HCT116 (cell line): ENCODE measurements at regions not wholly inside any gene's neighbourhood (a gene's known extent, or its start where the extent isn't known, plus 50 kb on each side); places are given as distances from the start of the nearest gene placed in this dataset.

Experiments
- ATAC-seq: fragments of 200-7000 bp; cut with Tn5 transposase; 2 replicates; pipeline ENCODE4 v1.9.1; 2020; ENCODE audit warnings: mild to moderate bottlenecking, moderate library complexity
- BruUV-seq: library from RNA; stranded (reverse); fragments of 400-500 nt; replicated peaks from 2 replicates; lab custom pipeline; 2021; lab: Mats Ljungman, UMichigan
- CTCF ChIA-PET: fragments of 300-600 bp; sonication (Branson Sonifier 250); formaldehyde crosslinking; loops from one replicate; lab custom pipeline; 2021; ENCODE audit warnings: antibody characterized with exemption; lab: Charles Lee
- POLR2A ChIA-PET: fragments of 300-600, 350-600 bp; sonication (Branson Sonifier 250); formaldehyde crosslinking; loops from one replicate; lab custom pipeline; 2021; ENCODE audit warnings: antibody characterized with exemption; lab: Charles Lee
- RAD21 ChIA-PET, 2 experiments: fragments of 300-600 bp; sonication (Branson Sonifier 250); formaldehyde crosslinking; loops; one replicate each; lab custom pipeline; 2023; ENCODE audit warnings: low total read pairs in 2 of 2; ENCODE audit not compliant: uncharacterized antibody in 2 of 2, unreplicated experiment in 2 of 2, low non-redundant PET in 1 of 2; lab: Charles Lee
- DNase-seq: peaks from one replicate; pipeline ENCODE4 v3.0.0-alpha.2; 2010; ENCODE audit warnings: low read depth, low spot score
- H2AFZ ChIP-seq: fragments of 200-600 bp; shearing (Covaris generic), sonication (generic); 2 replicates; pipeline ENCODE4 v1.6.1; 2017; ENCODE audit warnings: low read depth, mixed run types, mixed read lengths, antibody characterized with exemption, low read length; ENCODE audit not compliant: poor library complexity, severe bottlenecking
- H3K27ac ChIP-seq: 2 replicates; pipeline ENCODE4 v1.5.1; 2012; ENCODE audit warnings: low read depth, low read length
- H3K27me3 ChIP-seq: fragments of 200-600 bp; sonication (generic); 2 replicates; pipeline ENCODE4 v1.6.1; 2016; ENCODE audit warnings: mixed run types, low read length, mixed read lengths; ENCODE audit not compliant: insufficient read depth
- H3K36me3 ChIP-seq, 2 experiments: fragments of 200-500 bp in 1 of 2; fragments of 200-600 bp in 1 of 2; sonication (Bioruptor generic) in 1 of 2; sonication (generic) in 1 of 2; 2 replicates each; pipeline versions ENCODE4 v1.5.1 to v1.6.1; 2014 to 2016; ENCODE audit warnings: low read length in 2 of 2, inconsistent platforms in 1 of 2, mixed read lengths in 1 of 2, mixed run types in 1 of 2; ENCODE audit not compliant: insufficient read depth in 2 of 2, control insufficient read depth in 1 of 2
- H3K4me1 ChIP-seq, 2 experiments: fragments of 200-600 bp in 1 of 2; sonication (generic) in 1 of 2; 2 replicates each; pipeline versions ENCODE4 v1.5.1 to v1.6.1; 2012 to 2017; ENCODE audit warnings: low read length in 2 of 2, inconsistent platforms in 1 of 2, mild to moderate bottlenecking in 1 of 2, mixed read lengths in 1 of 2, mixed run types in 1 of 2, moderate library complexity in 1 of 2; ENCODE audit not compliant: insufficient read depth in 2 of 2, control insufficient read depth in 1 of 2
- H3K4me2 ChIP-seq: fragments of 200-600 bp; sonication (generic); 2 replicates; pipeline ENCODE4 v1.6.1; 2017; ENCODE audit warnings: mixed run types, low read length, mixed read lengths
- H3K4me3 ChIP-seq, 2 experiments: fragments of 200-600 bp in 1 of 2; sonication (generic) in 1 of 2; replicated peaks in 1 of 2; 2 replicates each; pipeline ENCODE4 v1.5.1; 2011 to 2016; ENCODE audit warnings: low read length in 2 of 2, control low read depth in 1 of 2, low read depth in 1 of 2, mild to moderate bottlenecking in 1 of 2, mixed read lengths in 1 of 2, mixed run types in 1 of 2
- H3K79me2 ChIP-seq: fragments of 200-600 bp; sonication (generic); 2 replicates; pipeline ENCODE4 v1.6.1; 2017; ENCODE audit warnings: mild to moderate bottlenecking, mixed run types, low read length, moderate library complexity, mixed read lengths; ENCODE audit not compliant: insufficient read depth
- H3K9ac ChIP-seq: fragments of 200-600 bp; sonication (generic); 2 replicates; pipeline ENCODE4 v1.6.1; 2016; ENCODE audit warnings: low read length, mixed read lengths
- H3K9me2 ChIP-seq: fragments of 200-600 bp; sonication (generic), shearing (Covaris generic); 2 replicates; pipeline ENCODE4 v1.6.1; 2017; ENCODE audit warnings: mixed run types, mild to moderate bottlenecking, moderate library complexity; ENCODE audit not compliant: insufficient read depth
- H3K9me3 ChIP-seq, 2 experiments: fragments of 200-500 bp in 1 of 2; fragments of 200-600 bp in 1 of 2; sonication (Bioruptor generic) in 1 of 2; sonication (generic) in 1 of 2; 2 replicates each; pipeline ENCODE4 v1.6.1; 2014 to 2017; ENCODE audit warnings: low read length in 2 of 2, mixed read lengths in 2 of 2, inconsistent platforms in 1 of 2, low read depth in 1 of 2, mild to moderate bottlenecking in 1 of 2, mixed run types in 1 of 2, moderate library complexity in 1 of 2; ENCODE audit not compliant: control insufficient read depth in 1 of 2, insufficient read depth in 1 of 2
- H4K20me1 ChIP-seq: fragments of 200-600 bp; sonication (generic), shearing (Covaris generic); 2 replicates; pipeline ENCODE4 v1.6.1; 2017; ENCODE audit warnings: mixed run types, mild to moderate bottlenecking, moderate library complexity; ENCODE audit not compliant: insufficient read depth
- ELF1 ChIP-seq: IDR thresholded peaks from 2 replicates; pipeline ENCODE4 v1.6.1; 2012; ENCODE audit warnings: low read depth, borderline replicate concordance
- EZH2phosphoT487 ChIP-seq: fragments of 200-600 bp; IDR thresholded peaks from 2 replicates; pipeline ENCODE4 v1.6.1; 2018; ENCODE audit warnings: antibody characterized with exemption, borderline replicate concordance
- POLR2A ChIP-seq: IDR thresholded peaks from 2 replicates; pipeline ENCODE4 v1.7.0; 2011; ENCODE audit warnings: borderline replicate concordance; ENCODE audit not compliant: insufficient read depth, insufficient read length; ENCODE audit errors: extremely low read depth
- SIN3A ChIP-seq: IDR thresholded peaks from 2 replicates; pipeline ENCODE4 v1.6.1; 2012; ENCODE audit warnings: low read depth
- SP1 ChIP-seq: IDR thresholded peaks from 2 replicates; pipeline ENCODE4 v1.6.1; 2012; ENCODE audit warnings: low read depth
- SRF ChIP-seq: IDR thresholded peaks from 2 replicates; pipeline ENCODE4 v1.6.1; 2012; ENCODE audit warnings: low read depth
- TCF7L2 ChIP-seq: IDR thresholded peaks from 2 replicates; pipeline ENCODE4 v1.7.0; 2011; ENCODE audit warnings: borderline replicate concordance, inconsistent platforms; ENCODE audit not compliant: insufficient read depth, insufficient read length; ENCODE audit errors: extremely low read depth
- ZFX ChIP-seq: fragments of 450-650 bp; IDR thresholded peaks from 2 replicates; pipeline ENCODE4 v1.6.1; 2017
- intact Hi-C: fragments of 100-400 bp; cut with micrococcal nuclease; formaldehyde crosslinking; loops from 2 replicates; pipeline ENCODE4 v1.10.0; 2022
- TF ChIP-seq, protein P1 (sequence below): IDR thresholded peaks from 2 replicates; pipeline ENCODE4 v1.6.1; 2012; ENCODE audit warnings: low read depth
- TF ChIP-seq, protein P2 (sequence below): IDR thresholded peaks from 2 replicates; pipeline ENCODE4 v1.6.1; 2011; ENCODE audit warnings: mild to moderate bottlenecking, low read length, moderate library complexity; ENCODE audit not compliant: insufficient replicate concordance; ENCODE audit errors: extremely low read depth

DNA sequence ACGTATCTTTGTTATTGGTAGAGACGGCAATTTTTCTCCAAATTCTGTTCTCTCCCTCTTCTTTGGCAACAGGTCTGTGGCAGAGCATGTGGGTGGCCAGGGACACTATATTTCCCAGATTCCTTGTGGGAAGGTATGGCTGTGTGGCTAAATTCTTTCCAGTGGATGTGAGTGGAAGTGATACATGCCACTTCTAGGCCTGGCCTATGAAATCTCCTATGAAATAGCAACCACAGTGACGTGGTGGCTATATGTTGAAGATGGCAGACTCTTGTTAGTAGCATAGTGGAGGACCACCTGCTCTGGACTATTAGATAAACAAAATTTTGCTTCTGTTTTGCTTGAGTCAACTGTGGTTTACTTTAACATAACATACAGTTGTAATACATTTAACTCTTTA, 243.3 kb downstream of the IL20RB start:
- Histone ChIP-seq H3K4me2 (no peak overlapping the region), H3K27me3 (0 out of 2 replicates have a peak, but pooled peaks cover 3% of the 10 kb centered on the region), H3K79me2 (no peaks in the 10 kb centered on the region), H2AFZ (no peak overlapping the region), H3K9ac (no peak overlapping the region), H3K4me3 (no peak overlapping the region), H3K9me2 (no peaks in the 10 kb centered on the region), H3K9me3 (no peaks in the 10 kb centered on the region), H3K36me3 (no peaks in the 10 kb centered on the region), H3K27ac (no peak overlapping the region), H3K4me1 (no peaks in the 10 kb centered on the region), H4K20me1 (no peaks in the 10 kb centered on the region)
- ATAC-seq (no peak), DNase-seq (no peak)
- ChIA-PET RAD21 (no interaction called here), POLR2A (no interaction called here), CTCF (no interaction called here)
- BruUV-seq, result no TSS peak
- intact Hi-C loops, result no loop called here
- no peak for TF ChIP-seq TCF7L2
- TF ChIP-seq ELF1, result no peak
- TF ChIP-seq SRF, result no peak

DNA sequence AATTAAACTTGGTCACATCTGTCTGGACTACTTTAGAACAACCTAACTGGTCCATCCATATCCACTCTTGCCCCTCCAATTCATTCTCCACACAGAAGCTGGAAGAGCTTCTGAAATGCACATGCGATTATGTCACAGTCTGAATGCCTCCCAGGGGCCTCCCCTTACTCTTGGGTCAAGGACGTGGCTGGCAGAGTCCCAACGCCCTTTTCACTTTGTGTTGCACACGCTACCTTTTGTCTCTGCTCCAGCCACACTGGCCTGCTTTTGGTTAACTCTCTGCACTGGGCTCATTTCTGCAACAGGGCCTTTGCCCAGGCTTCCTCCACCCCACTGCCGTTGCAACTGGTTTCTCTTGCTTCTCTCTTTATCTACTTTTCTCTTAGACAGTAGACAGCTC, 245.2 kb downstream of the IL20RB start:
- Histone ChIP-seq H4K20me1 (no peaks in the 10 kb centered on the region), H3K9me3 (no peaks in the 10 kb centered on the region), H3K27me3 (peaks cover 15% of the 10 kb centered on the region), H2AFZ (no peak overlapping the region)
- POLR2A ChIA-PET, result no interaction called here
- TF ChIP-seq, protein P1, sequence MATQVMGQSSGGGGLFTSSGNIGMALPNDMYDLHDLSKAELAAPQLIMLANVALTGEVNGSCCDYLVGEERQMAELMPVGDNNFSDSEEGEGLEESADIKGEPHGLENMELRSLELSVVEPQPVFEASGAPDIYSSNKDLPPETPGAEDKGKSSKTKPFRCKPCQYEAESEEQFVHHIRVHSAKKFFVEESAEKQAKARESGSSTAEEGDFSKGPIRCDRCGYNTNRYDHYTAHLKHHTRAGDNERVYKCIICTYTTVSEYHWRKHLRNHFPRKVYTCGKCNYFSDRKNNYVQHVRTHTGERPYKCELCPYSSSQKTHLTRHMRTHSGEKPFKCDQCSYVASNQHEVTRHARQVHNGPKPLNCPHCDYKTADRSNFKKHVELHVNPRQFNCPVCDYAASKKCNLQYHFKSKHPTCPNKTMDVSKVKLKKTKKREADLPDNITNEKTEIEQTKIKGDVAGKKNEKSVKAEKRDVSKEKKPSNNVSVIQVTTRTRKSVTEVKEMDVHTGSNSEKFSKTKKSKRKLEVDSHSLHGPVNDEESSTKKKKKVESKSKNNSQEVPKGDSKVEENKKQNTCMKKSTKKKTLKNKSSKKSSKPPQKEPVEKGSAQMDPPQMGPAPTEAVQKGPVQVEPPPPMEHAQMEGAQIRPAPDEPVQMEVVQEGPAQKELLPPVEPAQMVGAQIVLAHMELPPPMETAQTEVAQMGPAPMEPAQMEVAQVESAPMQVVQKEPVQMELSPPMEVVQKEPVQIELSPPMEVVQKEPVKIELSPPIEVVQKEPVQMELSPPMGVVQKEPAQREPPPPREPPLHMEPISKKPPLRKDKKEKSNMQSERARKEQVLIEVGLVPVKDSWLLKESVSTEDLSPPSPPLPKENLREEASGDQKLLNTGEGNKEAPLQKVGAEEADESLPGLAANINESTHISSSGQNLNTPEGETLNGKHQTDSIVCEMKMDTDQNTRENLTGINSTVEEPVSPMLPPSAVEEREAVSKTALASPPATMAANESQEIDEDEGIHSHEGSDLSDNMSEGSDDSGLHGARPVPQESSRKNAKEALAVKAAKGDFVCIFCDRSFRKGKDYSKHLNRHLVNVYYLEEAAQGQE, result no peak
- TF ChIP-seq EZH2phosphoT487 (no peak), SIN3A (no peak), ZFX (no peak), TCF7L2 (no peak), SP1 (no peak), POLR2A (no peak), ELF1 (no peak)
- TF ChIP-seq, protein P2, sequence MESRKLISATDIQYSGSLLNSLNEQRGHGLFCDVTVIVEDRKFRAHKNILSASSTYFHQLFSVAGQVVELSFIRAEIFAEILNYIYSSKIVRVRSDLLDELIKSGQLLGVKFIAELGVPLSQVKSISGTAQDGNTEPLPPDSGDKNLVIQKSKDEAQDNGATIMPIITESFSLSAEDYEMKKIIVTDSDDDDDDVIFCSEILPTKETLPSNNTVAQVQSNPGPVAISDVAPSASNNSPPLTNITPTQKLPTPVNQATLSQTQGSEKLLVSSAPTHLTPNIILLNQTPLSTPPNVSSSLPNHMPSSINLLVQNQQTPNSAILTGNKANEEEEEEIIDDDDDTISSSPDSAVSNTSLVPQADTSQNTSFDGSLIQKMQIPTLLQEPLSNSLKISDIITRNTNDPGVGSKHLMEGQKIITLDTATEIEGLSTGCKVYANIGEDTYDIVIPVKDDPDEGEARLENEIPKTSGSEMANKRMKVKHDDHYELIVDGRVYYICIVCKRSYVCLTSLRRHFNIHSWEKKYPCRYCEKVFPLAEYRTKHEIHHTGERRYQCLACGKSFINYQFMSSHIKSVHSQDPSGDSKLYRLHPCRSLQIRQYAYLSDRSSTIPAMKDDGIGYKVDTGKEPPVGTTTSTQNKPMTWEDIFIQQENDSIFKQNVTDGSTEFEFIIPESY, result no peak
- TF ChIP-seq, all 23 proteins: peak for 0
- intact Hi-C loops, result no loop called here
- Histone ChIP-seq H3K4me2 (no peak overlapping the region), H3K4me1 (no peaks in the 10 kb centered on the region), H3K79me2 (no peaks in the 10 kb centered on the region), H3K27ac (no peak overlapping the region), H3K36me3 (no peaks in the 10 kb centered on the region), H3K9me2 (no peaks in the 10 kb centered on the region), H3K9ac (no peak overlapping the region), H3K4me3 (no peak overlapping the region)
- CTCF ChIA-PET, result no interaction called here
- ATAC-seq (no peak), DNase-seq (no peak)
- no TSS peak for BruUV-seq
- RAD21 ChIA-PET, result no interaction called here
